Spinal cord (tissue), 9 donors: ENCODE measurements at regions not wholly inside any gene's neighbourhood (a gene's known extent, or its start where the extent isn't known, plus 50 kb on each side); places are given as distances from the start of the nearest gene placed in this dataset.

Experiments
- DNase-seq, 6 donors: peaks; one replicate each; pipeline versions ENCODE4 v3.0.0 to v3.0.0-alpha.2; 2013 to 2015; ENCODE audit warnings: low spot score in 6 of 6, low read depth in 4 of 6
- H3K27ac ChIP-seq: one replicate; pipeline ENCODE4 v1.5.1; 2013; ENCODE audit warnings: low read depth, low read length, control low read depth
- H3K27me3 ChIP-seq: one replicate; pipeline ENCODE4 v1.6.1; 2013; ENCODE audit warnings: low read length; ENCODE audit not compliant: control insufficient read depth, insufficient read depth
- H3K36me3 ChIP-seq: one replicate; pipeline ENCODE4 v1.6.1; 2013; ENCODE audit warnings: low read length; ENCODE audit not compliant: control insufficient read depth, insufficient read depth
- H3K4me1 ChIP-seq: one replicate; pipeline ENCODE4 v1.6.1; 2013; ENCODE audit warnings: low read length; ENCODE audit not compliant: control insufficient read depth, insufficient read depth
- H3K4me3 ChIP-seq: one replicate; pipeline ENCODE4 v1.5.1; 2013; ENCODE audit warnings: low read depth, low read length, control low read depth
- H3K9me3 ChIP-seq: one replicate; pipeline ENCODE4 v1.6.1; 2013; ENCODE audit warnings: low read length; ENCODE audit not compliant: control insufficient read depth, insufficient read depth
- WGBS: methylation state at CpG from one replicate; pipeline ENCODE4 v1.1.5; 2013; ENCODE audit warnings: missing lambda C conversion rate; ENCODE audit not compliant: insufficient coverage; 5-methylcytosine and 5-hydroxymethylcytosine counted together
- donor health status: healthy.

- Histone ChIP-seq H3K4me1 (peaks cover 4% of the 10 kb centered on the region), H3K27ac (no peak overlapping the region), H3K27me3 (no peaks in the 10 kb centered on the region), H3K9me3 (no peaks in the 10 kb centered on the region), H3K36me3 (no peaks in the 10 kb centered on the region), H3K4me3 (no peak overlapping the region)
- 97% methylated on average over 15 of the region's 15 CpGs for WGBS
- no peak for DNase-seq
Measured at GRCh38 chr18:78362198-78362597, 617.4 kb upstream of the SALL3 start.

- no peaks in the 10 kb centered on the region for H3K9me3 ChIP-seq
- H3K4me1 ChIP-seq = peaks cover 8% of the 10 kb centered on the region
- peak in 3 of 6 donors; percentile 19 to 91 (median 20) for DNase-seq
- no peak overlapping the region for H3K4me3 ChIP-seq
- WGBS = 85% methylated on average over 35 of the region's 44 CpGs
- H3K27ac ChIP-seq = no peak overlapping the region
- no peaks in the 10 kb centered on the region for H3K36me3 ChIP-seq
- H3K27me3 ChIP-seq = no peaks in the 10 kb centered on the region
Measured at GRCh38 chr18:78363556-78364387, 615.8 kb upstream of the SALL3 start.

GRCh38 chr18:78364388-78364960 lies 615.1 kb upstream of the SALL3 start:
- no peaks in the 10 kb centered on the region for H3K9me3 ChIP-seq
- DNase-seq = peak in 1 of 6 donors; percentile 80
- 77% methylated on average over 12 of the region's 13 CpGs for WGBS
- H3K36me3 ChIP-seq = no peaks in the 10 kb centered on the region
- peaks cover 8% of the 10 kb centered on the region for H3K4me1 ChIP-seq
- H3K27me3 ChIP-seq = no peaks in the 10 kb centered on the region
- H3K27ac ChIP-seq = no peak overlapping the region
- H3K4me3 ChIP-seq = no peak overlapping the region

- no peaks in the 10 kb centered on the region for H3K36me3 ChIP-seq
- no peak overlapping the region for H3K4me3 ChIP-seq
- no peak overlapping the region for H3K27ac ChIP-seq
- no peaks in the 10 kb centered on the region for H3K9me3 ChIP-seq
- no peaks in the 10 kb centered on the region for H3K27me3 ChIP-seq
- peaks cover 8% of the 10 kb centered on the region for H3K4me1 ChIP-seq
- 72% methylated on average over 7 of the region's 7 CpGs for WGBS
- DNase-seq = peak in 1 of 6 donors; percentile 10
Measured at GRCh38 chr18:78367996-78368395, 611.6 kb upstream of the SALL3 start.

GRCh38 chr18:78368726-78369125 lies 610.9 kb upstream of the SALL3 start:
- Histone ChIP-seq H3K9me3 (no peaks in the 10 kb centered on the region), H3K27me3 (no peaks in the 10 kb centered on the region), H3K27ac (no peak overlapping the region), H3K4me3 (no peak overlapping the region), H3K36me3 (no peaks in the 10 kb centered on the region), H3K4me1 (peaks cover 9% of the 10 kb centered on the region)
- no peak for DNase-seq
- WGBS = 93% methylated on average over 8 of the region's 10 CpGs

- 36% methylated on average over 5 of the region's 8 CpGs for WGBS
- H3K9me3 ChIP-seq = no peaks in the 10 kb centered on the region
- H3K27me3 ChIP-seq = no peaks in the 10 kb centered on the region
- H3K4me1 ChIP-seq = peaks cover 16% of the 10 kb centered on the region
- no peaks in the 10 kb centered on the region for H3K36me3 ChIP-seq
- DNase-seq = peak in 5 of 6 donors; percentile 28 to 92 (median 50)
- H3K4me3 ChIP-seq = no peak overlapping the region
- no peak overlapping the region for H3K27ac ChIP-seq
Measured at GRCh38 chr18:78376046-78376445, 603.6 kb upstream of the SALL3 start.

- no peak overlapping the region for H3K4me3 ChIP-seq
- H3K4me1 ChIP-seq = peaks cover 16% of the 10 kb centered on the region
- no peak overlapping the region for H3K27ac ChIP-seq
- no peaks in the 10 kb centered on the region for H3K9me3 ChIP-seq
- H3K36me3 ChIP-seq = no peaks in the 10 kb centered on the region
- DNase-seq = peak in 1 of 6 donors; percentile 23
- WGBS = 58% methylated on average over 2 of the region's 7 CpGs
- no peaks in the 10 kb centered on the region for H3K27me3 ChIP-seq
Measured at GRCh38 chr18:78378403-78378802, 601.2 kb upstream of the SALL3 start.

GRCh38 chr18:78378983-78379382 lies 600.6 kb upstream of the SALL3 start:
- H3K27me3 ChIP-seq = no peaks in the 10 kb centered on the region
- WGBS = no CpG with 5 or more reads among the region's 3 CpGs
- H3K36me3 ChIP-seq = no peaks in the 10 kb centered on the region
- H3K27ac ChIP-seq = no peak overlapping the region
- DNase-seq = peak in 1 of 6 donors; percentile 14
- H3K4me3 ChIP-seq = no peak overlapping the region
- H3K4me1 ChIP-seq = peaks cover 13% of the 10 kb centered on the region
- H3K9me3 ChIP-seq = no peaks in the 10 kb centered on the region

GRCh38 chr18:78390348-78390951 lies 589.2 kb upstream of the SALL3 start:
- no peaks in the 10 kb centered on the region for H3K9me3 ChIP-seq
- H3K4me1 ChIP-seq = no peaks in the 10 kb centered on the region
- WGBS = 86% methylated on average over 33 of the region's 34 CpGs
- DNase-seq = no peak
- H3K27ac ChIP-seq = no peak overlapping the region
- H3K4me3 ChIP-seq = no peak overlapping the region
- H3K27me3 ChIP-seq = no peaks in the 10 kb centered on the region
- no peaks in the 10 kb centered on the region for H3K36me3 ChIP-seq
